ENCODE measurements at regions not wholly inside any gene's neighbourhood (a gene's known extent, or its start where the extent isn't known, plus 50 kb on each side); places are given as distances from the start of the nearest gene placed in this dataset.

GRCh38 chr14:96986256-96987085 lies 189.3 kb downstream of the VRK1 start:
- DNase-seq, result no peak

GRCh38 chr14:96987086-96987474 lies 189.9 kb downstream of the VRK1 start:
- DNase-seq, result no peak

- no peak for DNase-seq
Observed at GRCh38 chr14:96987771-96988170, 190.6 kb downstream of the VRK1 start.

- no peak for DNase-seq
Observed at GRCh38 chr14:96989306-96989705, 192.1 kb downstream of the VRK1 start.

GRCh38 chr14:96991226-96991625 lies 194.0 kb downstream of the VRK1 start:
- no peak for DNase-seq

- no peak for DNase-seq
Observed at GRCh38 chr14:96994999-96995398, 197.8 kb downstream of the VRK1 start.

DNA sequence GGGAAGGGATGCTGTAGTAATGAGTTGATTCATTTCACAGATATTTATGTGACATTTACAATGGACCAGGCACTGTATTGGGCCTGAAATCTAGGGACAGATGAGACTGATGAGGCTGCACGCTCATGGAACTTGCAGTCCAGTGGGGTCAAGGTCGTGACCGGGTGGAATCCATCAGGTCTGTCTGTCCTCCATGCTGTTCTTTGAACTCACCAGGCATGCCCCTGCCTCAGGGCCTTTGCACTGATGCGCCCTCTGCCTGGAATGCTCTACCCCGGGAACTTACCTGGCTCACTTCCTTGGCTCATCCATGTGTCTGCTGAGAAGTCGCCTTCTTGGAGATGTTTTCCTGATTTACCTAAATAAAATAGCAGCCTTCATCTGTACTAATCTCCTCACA lies 200.1 kb downstream of the VRK1 start:
- DNase-seq, result no peak

- no peak for DNase-seq
Observed at GRCh38 chr14:96997996-96998395, 200.8 kb downstream of the VRK1 start.

DNA sequence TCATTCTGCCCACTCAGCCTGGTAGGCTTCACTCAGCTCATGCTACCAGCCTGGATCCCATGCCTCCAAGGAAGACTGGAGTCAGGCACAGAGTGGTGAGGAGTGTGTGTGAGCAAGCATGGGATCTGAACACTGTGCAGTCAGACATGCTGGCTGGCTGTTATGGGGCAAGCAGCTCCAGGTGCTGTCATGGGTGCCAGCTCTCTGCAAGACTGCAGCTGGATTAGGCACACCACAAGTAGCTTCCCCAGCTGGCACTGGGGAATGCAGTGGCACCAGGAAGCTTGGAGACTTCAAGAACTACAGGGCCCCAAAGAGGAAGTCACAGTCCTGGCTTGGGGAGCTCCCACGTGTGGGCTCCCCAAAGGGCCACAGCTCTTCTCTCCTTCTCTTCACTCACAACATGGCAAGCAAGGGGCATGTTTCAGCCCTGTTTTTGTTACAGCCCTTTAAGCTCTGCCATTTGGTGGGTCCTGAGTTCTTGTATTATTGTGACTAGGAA lies 202.5 kb downstream of the VRK1 start:
- no peak for DNase-seq

DNA sequence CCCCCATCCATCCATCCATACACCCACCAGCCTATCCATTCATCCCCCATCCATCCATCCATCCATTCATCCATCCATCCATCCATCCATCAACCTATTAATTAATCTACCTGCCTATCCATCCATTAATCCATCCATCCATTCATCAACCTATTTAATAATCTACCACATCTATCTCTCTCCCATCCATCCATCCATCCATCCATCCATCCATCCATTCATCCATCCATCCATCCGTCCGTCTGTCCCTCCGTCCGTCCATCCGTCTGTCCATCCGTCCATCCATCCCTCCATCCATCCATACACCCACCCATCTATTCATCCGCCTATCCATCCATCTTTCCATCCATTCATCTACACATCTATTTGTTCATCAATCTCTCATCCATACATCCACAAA lies 205.3 kb downstream of the VRK1 start:
- no peak for DNase-seq

- DNase-seq, result no peak
Observed at GRCh38 chr14:97005934-97006333, 208.8 kb downstream of the VRK1 start.

DNA sequence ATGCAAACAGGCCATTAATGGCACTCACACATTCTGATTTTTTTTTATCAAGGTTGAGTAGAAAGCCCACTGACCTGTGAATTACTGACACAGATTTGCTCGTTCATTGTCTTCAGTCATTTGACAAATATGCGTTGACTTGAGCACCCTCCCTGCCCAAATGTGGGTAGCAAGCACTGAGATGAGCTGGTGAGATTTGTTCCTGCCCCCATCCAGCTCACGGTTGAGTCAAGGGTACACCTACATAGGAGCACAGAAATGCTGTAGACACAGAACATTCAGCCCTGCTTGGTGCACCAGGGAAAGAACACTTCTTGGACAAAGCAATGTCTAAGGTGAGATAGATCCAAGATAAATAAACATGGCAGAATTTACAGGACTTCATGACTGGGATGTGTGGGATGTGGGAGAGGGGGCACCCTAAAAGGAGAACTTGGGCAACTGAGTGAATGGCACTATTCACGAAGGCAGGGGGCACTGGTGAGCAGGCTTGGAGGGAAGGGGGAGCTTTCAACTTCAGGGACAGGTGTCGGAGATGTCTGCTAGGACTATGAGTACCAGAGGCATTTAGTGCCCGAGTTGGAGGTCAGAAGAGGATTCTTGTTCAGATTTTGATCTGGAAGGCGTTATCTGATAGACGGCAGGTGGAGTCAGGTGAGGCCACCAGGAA lies 213.4 kb downstream of the VRK1 start:
- no peak for DNase-seq

- no peak for DNase-seq
Observed at GRCh38 chr14:97013878-97014277, 216.7 kb downstream of the VRK1 start.

- DNase-seq, result no peak
Observed at GRCh38 chr14:97021001-97021400, 223.8 kb downstream of the VRK1 start.

DNA sequence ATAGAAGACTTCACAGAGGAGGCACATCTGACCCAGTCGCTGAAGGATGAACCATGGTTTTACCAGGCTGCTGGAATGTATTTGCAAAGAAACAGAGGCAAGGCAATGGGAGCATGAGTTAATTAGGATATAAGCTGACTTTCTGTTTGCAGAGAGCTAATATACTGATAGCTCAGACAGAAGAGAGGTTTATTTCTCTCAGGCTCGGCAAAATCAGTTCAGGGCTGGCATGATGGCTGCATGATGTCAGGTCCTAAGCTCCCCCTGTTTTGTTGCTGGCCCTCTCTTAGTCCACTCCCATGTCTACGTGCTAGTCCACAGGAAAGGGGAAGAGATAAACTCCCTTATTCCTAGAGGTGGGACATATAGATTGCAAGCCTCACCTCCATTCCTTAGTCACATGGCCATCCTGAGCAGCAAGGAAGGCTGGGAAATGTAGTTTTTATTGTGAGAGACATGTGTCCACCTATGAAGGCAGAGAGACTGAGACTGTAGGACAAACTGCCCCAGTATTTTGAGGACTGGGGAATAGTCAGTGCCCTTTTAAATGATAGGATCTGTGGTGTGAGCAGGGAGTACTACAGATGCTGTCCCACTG lies 224.5 kb downstream of the VRK1 start:
- no peak for DNase-seq

- no peak for DNase-seq
Observed at GRCh38 chr14:97022741-97023140, 225.6 kb downstream of the VRK1 start.

DNA sequence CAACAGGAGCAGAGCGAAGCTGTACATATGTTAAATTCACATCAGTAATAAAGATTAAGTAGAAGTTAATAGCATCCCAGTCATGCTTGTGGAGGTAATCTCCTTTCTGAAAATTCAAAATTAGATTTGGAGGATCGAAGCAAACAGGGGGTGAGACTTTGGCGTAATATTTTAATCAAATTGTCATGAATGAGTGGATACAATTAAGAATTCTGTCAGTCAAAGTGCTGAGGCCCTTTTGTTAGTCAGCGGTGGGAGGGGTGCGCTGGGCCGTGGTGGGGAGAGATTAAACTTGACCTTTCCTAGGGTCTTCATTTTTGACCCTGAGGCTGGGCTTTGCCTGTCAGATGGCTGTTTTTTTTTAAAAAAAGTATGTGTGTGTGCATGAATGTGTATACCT lies 226.7 kb downstream of the VRK1 start:
- no peak for DNase-seq

- no peak for DNase-seq
Observed at GRCh38 chr14:97024300-97024699, 227.1 kb downstream of the VRK1 start.

DNA sequence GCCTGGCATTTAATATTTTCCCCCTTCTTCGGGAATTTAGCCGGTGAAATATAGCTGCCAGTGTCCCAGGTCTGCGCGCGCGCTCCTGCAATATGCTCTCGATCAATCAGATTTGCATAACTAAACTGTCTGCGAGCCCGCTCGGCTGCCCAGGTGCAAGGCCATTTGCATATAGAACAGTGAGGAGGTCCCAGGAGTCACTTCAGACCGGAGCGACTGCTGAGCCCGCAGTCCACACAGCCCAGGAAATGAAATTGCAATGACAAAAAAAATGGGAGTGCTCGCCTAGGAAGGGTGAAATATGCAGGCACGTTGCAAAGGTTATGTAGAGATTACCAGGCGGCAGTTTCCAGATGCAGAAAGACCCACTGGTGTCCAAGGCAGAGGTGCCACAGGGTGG lies 228.5 kb downstream of the VRK1 start:
- DNase-seq, result no peak

GRCh38 chr14:97027256-97027999 lies 230.2 kb downstream of the VRK1 start:
- no peak for DNase-seq

DNA sequence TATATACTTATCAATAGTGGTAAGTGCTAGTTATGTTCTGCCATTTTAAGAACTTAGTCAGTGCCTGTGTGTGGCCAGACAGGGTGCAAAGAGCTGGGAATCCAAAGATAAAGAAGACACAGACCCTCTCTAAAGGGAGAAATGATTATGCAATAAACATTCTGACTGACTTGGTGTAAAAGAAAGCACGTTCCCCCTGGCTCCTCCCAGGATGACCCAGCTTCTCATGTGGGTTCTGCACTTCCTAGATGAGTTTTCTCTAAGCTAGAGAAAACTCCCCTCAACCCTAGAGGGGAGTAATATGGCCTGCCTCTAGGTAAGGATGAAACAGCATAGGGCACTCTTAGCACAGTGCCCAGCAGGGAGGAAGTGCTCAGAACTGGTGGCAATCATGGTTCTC lies 231.2 kb downstream of the VRK1 start:
- DNase-seq, result no peak

GRCh38 chr14:97029800-97030199 lies 232.6 kb downstream of the VRK1 start:
- DNase-seq, result no peak

- no peak for DNase-seq
Observed at GRCh38 chr14:97031530-97031929, 234.3 kb downstream of the VRK1 start.

Data from NCI-H2227 treated with DMSO at 0.1 percent for 48 hours (cell line).